Astrocyte (in vitro differentiated cells and primary cell): ENCODE measurements at regions not wholly inside any gene's neighbourhood (a gene's known extent, or its start where the extent isn't known, plus 50 kb on each side); places are given as distances from the start of the nearest gene placed in this dataset.

ENCODE experiments used
- DNase-seq: peaks from one replicate; pipeline ENCODE4 v3.0.0-alpha.2; 2010; ENCODE audit warnings: low read depth
- FAIRE-seq: peaks from 2 replicates; lab custom pipeline; 2011; peaks lifted over from hg19 to GRCh38; lab: Jason Lieb, UNC
- H2AFZ ChIP-seq: 2 replicates; pipeline ENCODE4 v1.6.0; 2012; ENCODE audit warnings: low read depth, low read length, inconsistent platforms
- H3K27ac ChIP-seq: 2 replicates; pipeline ENCODE4 v1.5.1; 2011; ENCODE audit warnings: low read depth, low read length, inconsistent platforms
- H3K27me3 ChIP-seq: 2 replicates; pipeline ENCODE4 v1.6.0; 2011; ENCODE audit warnings: low read length, inconsistent platforms; ENCODE audit not compliant: insufficient read depth
- H3K36me3 ChIP-seq: 2 replicates; pipeline ENCODE4 v1.5.1; 2011; ENCODE audit warnings: low read length, inconsistent platforms; ENCODE audit not compliant: insufficient read depth
- H3K4me1 ChIP-seq: 2 replicates; pipeline ENCODE4 v1.5.1; 2011; ENCODE audit warnings: low read length, inconsistent platforms; ENCODE audit not compliant: insufficient read depth
- H3K4me2 ChIP-seq: 2 replicates; pipeline ENCODE4 v1.6.0; 2012; ENCODE audit warnings: low read length, inconsistent platforms
- H3K4me3 ChIP-seq: 2 replicates; pipeline ENCODE4 v1.5.1; 2011; ENCODE audit warnings: low read depth, mild to moderate bottlenecking, low read length, inconsistent platforms; ENCODE audit not compliant: insufficient read depth
- H3K79me2 ChIP-seq: 2 replicates; pipeline ENCODE4 v1.6.0; 2012; ENCODE audit warnings: mild to moderate bottlenecking, low read length, inconsistent platforms; ENCODE audit not compliant: insufficient read depth
- H3K9ac ChIP-seq: 2 replicates; pipeline ENCODE4 v1.6.0; 2012; ENCODE audit warnings: mild to moderate bottlenecking, low read length, inconsistent platforms
- H3K9me3 ChIP-seq: 2 replicates; pipeline ENCODE4 v1.5.1; 2012; ENCODE audit warnings: low read depth, mild to moderate bottlenecking, low read length, inconsistent platforms; ENCODE audit not compliant: insufficient read depth
- H4K20me1 ChIP-seq: 2 replicates; pipeline ENCODE4 v1.6.0; 2012; ENCODE audit warnings: low read length, inconsistent platforms; ENCODE audit not compliant: insufficient read depth
- H3K27ac Mint-ChIP-seq: one replicate; pipeline ENCODE4 v1.8.0; 2021; ENCODE audit warnings: mild to moderate bottlenecking, mixed read lengths; ENCODE audit not compliant: unreplicated experiment
- H3K27me3 Mint-ChIP-seq: one replicate; pipeline ENCODE4 v1.8.0; 2021; ENCODE audit warnings: low read depth, mixed read lengths; ENCODE audit not compliant: unreplicated experiment
- H3K36me3 Mint-ChIP-seq: one replicate; pipeline ENCODE4 v1.8.0; 2021; ENCODE audit warnings: low read depth, mixed read lengths; ENCODE audit not compliant: unreplicated experiment
- H3K4me1 Mint-ChIP-seq: one replicate; pipeline ENCODE4 v1.8.0; 2021; ENCODE audit warnings: low read depth, mixed read lengths; ENCODE audit not compliant: unreplicated experiment
- H3K4me3 Mint-ChIP-seq: one replicate; pipeline ENCODE4 v1.8.0; 2021; ENCODE audit warnings: mild to moderate bottlenecking, moderate library complexity, mixed read lengths; ENCODE audit not compliant: unreplicated experiment
- H3K9me3 Mint-ChIP-seq: one replicate; pipeline ENCODE4 v1.8.0; 2021; ENCODE audit warnings: mild to moderate bottlenecking, mixed read lengths; ENCODE audit not compliant: unreplicated experiment
- CTCF ChIP-seq: IDR thresholded peaks from 2 replicates; pipeline ENCODE4 v1.5.1; 2011; ENCODE audit warnings: low read depth, mild to moderate bottlenecking, inconsistent platforms, low read length, moderate library complexity; ENCODE audit not compliant: insufficient read depth
- EZH2 ChIP-seq: IDR thresholded peaks from 2 replicates; pipeline ENCODE4 v1.6.1; 2012; ENCODE audit warnings: mild to moderate bottlenecking, low read length, inconsistent platforms; ENCODE audit not compliant: insufficient read depth

DNA sequence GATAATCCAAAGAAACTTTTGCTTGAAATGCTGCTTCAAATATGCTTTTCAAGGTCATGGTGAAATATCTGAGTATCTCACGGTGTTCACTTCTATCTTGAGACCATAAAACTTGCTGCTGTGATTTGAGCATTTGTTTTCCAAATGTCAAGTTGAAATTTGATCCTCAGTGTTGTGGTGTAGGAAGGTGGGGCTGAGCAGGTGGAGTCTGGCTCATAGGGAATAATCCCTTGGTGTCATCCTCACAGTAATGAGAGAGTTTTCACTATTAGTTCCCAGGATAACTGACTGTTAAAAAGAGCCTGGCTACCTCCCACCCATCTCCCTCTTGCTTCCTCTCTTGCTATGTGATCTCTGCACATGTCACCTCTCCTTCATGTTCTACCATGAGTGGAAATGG is 858.0 kb upstream of the SLITRK5 start:
- no peaks in the 10 kb centered on the region for H3K27me3 ChIP-seq

DNA sequence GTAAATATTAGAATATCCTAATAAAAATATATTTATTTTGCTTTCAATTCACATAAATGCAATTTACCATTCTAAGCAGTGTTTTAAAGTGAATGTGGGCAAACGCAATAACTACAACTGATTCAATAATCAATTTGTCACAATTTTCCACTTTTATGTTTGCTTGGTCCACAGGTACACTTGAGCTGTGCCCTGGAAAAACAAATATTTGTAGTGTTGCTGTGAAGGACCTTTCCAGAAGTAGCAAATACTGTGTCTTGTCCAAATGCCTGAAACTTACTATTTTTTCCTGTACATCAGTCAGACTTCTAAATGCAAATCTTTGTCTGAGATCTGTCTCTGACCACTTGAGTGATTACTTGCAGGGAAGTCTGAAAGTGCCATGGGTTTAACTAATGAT is 845.8 kb upstream of the SLITRK5 start:
- H3K27me3 Mint-ChIP-seq: no peaks in the 10 kb centered on the region
- Histone ChIP-seq H4K20me1 (no peaks in the 10 kb centered on the region), H3K4me1 (no peaks in the 10 kb centered on the region), H3K27ac (no peak overlapping the region), H3K9ac (no peak overlapping the region), H3K27me3 (no peaks in the 10 kb centered on the region), H3K9me3 (no peaks in the 10 kb centered on the region), H3K4me3 (no peak overlapping the region), H3K4me2 (no peak overlapping the region), H3K36me3 (no peaks in the 10 kb centered on the region), H3K79me2 (no peaks in the 10 kb centered on the region), H2AFZ (no peak overlapping the region)
- H3K4me3 Mint-ChIP-seq: no peak overlapping the region
- H3K4me1 Mint-ChIP-seq: no peaks in the 10 kb centered on the region
- no peak for DNase-seq
- no peaks in the 10 kb centered on the region for H3K9me3 Mint-ChIP-seq
- no peak for FAIRE-seq
- TF ChIP-seq EZH2 (no peak), CTCF (no peak)
- H3K27ac Mint-ChIP-seq: no peak overlapping the region
- H3K36me3 Mint-ChIP-seq: no peaks in the 10 kb centered on the region

More for the DNA sequence above, 858.0 kb upstream of the SLITRK5 start:
- H4K20me1 ChIP-seq: no peaks in the 10 kb centered on the region
- H3K9me3 ChIP-seq: no peaks in the 10 kb centered on the region
- no peak for FAIRE-seq
- no peak overlapping the region for H2AFZ ChIP-seq
- no peak overlapping the region for H3K4me2 ChIP-seq
- H3K36me3 ChIP-seq: no peaks in the 10 kb centered on the region
- Mint-ChIP-seq H3K9me3 (no peaks in the 10 kb centered on the region), H3K4me3 (no peak overlapping the region), H3K27ac (no peak overlapping the region), H3K27me3 (no peaks in the 10 kb centered on the region), H3K36me3 (no peaks in the 10 kb centered on the region), H3K4me1 (no peaks in the 10 kb centered on the region)
- H3K79me2 ChIP-seq: no peaks in the 10 kb centered on the region
- H3K27ac ChIP-seq: no peak overlapping the region
- no peak overlapping the region for H3K4me3 ChIP-seq
- no peak for DNase-seq
- H3K9ac ChIP-seq: no peak overlapping the region
- no peaks in the 10 kb centered on the region for H3K4me1 ChIP-seq
- TF ChIP-seq CTCF: no peak
- TF ChIP-seq EZH2: no peak

DNA sequence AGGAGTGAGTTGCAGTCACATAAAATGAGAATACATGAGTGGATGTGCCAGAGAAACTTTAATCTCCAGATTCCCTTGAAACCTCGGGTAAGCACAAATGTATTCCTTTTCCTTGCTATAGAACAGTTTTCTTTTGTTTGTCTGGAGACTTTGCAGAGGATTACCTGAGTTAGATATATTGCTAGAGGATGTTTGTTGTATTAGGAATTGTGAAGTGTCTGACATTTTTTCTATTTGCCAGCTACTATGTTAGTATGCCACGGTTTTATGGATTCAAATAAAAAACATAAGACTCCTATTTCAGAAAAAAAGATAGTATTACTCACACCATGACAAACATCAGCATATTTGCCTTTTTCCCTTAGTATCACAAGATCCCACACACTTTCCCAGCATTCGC is 844.9 kb upstream of the SLITRK5 start:
- Histone ChIP-seq H3K9ac (no peak overlapping the region), H3K4me3 (no peak overlapping the region), H3K9me3 (no peaks in the 10 kb centered on the region), H2AFZ (no peak overlapping the region), H3K79me2 (no peaks in the 10 kb centered on the region), H3K27me3 (no peaks in the 10 kb centered on the region), H4K20me1 (no peaks in the 10 kb centered on the region), H3K27ac (no peak overlapping the region), H3K4me1 (no peaks in the 10 kb centered on the region), H3K4me2 (no peak overlapping the region), H3K36me3 (no peaks in the 10 kb centered on the region)
- FAIRE-seq (no peak), DNase-seq (no peak)
- Mint-ChIP-seq H3K36me3 (no peaks in the 10 kb centered on the region), H3K9me3 (no peaks in the 10 kb centered on the region), H3K4me1 (no peaks in the 10 kb centered on the region), H3K27me3 (no peaks in the 10 kb centered on the region), H3K4me3 (no peak overlapping the region), H3K27ac (no peak overlapping the region)
- no peak for TF ChIP-seq CTCF
- no peak for TF ChIP-seq EZH2
